COLO668 (cell line): ENCODE measurements at regions not wholly inside any gene's neighbourhood (a gene's known extent, or its start where the extent isn't known, plus 50 kb on each side); places are given as distances from the start of the nearest gene placed in this dataset.
A peak's percentile ranks its signal among the peaks of the same experiment; 100 is the strongest.

Experiments used
- DNase-seq: peaks from one replicate; lab custom pipeline; 2025; ENCODE audit not compliant: unreplicated experiment; lab: John Stamatoyannopoulos, UW

DNA sequence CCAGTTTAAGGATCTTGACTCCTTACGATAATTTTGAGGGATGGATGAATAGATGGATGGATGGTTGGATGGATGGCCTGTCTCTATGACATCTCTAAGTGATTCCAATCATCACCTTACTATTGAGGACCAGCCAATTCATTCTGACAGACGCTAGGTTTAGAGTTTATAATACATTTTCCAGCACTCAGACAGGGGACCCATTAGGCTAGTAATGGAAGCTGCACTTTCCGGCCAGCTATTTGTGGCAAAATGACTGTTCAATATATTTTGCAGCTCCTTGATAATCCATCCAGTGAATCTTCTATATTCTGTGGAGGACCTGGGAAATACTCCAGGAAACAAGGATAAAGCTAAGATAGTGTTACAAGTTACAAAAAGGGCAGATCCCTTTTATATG lies 262.9 kb downstream of the TDRD15 start:
- no peak for DNase-seq

DNA sequence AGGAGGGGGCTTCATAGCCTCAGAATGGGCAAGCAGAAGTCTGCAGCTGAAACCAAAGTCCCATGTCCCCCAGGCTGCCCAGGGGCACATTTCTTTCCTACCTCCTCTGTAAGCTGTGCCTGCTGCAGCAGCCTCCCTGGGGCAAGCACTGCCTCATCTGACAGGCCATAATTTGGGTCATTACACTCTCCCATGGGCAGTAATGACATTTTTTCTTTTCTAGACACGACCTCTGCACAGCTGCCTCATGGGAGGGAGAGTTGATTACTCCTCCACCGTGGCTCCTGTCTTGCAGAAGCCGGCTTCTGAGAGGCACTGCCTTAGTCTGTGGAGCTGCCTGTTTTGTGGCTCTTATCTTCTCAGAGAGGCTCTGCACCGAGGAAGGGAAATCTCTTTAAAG lies 268.9 kb downstream of the TDRD15 start:
- no peak for DNase-seq

DNA sequence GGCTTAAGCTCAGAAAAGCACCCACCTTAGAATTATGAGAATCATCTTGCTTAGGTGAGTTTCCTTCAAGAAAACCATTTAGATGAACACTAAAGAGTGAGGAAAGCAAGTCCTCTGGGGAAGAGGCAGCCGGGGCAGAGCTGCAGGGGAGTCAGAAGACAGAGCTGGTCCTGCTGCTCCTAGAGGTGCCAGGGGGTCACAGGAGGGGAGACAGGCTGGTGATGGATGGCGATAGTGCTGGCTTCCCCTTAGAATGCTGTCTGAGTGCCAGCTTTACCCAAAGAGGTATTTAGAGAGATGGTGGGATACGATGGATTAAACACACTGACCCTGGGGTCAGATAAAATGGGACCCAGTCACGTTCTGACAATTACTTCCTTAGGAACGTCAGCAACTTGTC lies 269.4 kb downstream of the TDRD15 start:
- DNase-seq, result no peak

GRCh38 chr2:21395366-21395765 lies 271.6 kb downstream of the TDRD15 start:
- DNase-seq, result no peak

DNA sequence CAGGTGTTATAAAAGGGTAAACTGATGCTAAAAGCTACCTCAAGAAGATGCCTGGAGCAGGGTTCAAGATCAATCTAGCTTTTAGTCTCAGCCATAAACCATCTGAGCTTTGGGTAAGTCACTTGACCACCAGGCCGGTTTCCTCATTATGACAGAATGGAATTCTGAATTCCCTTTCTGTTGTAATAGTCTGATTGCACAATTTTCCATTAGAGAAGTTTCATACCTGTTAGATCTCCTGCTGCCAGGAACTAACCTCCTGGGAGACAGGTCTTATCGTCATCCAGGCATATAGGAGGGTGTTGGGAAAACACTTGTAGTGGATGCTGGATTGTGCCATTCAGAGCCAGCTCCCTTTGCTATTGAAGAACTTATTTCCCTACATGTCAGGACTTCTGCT lies 272.5 kb downstream of the TDRD15 start:
- no peak for DNase-seq

- DNase-seq, result no peak
Measured at GRCh38 chr2:21401022-21401698, 277.4 kb downstream of the TDRD15 start.

DNA sequence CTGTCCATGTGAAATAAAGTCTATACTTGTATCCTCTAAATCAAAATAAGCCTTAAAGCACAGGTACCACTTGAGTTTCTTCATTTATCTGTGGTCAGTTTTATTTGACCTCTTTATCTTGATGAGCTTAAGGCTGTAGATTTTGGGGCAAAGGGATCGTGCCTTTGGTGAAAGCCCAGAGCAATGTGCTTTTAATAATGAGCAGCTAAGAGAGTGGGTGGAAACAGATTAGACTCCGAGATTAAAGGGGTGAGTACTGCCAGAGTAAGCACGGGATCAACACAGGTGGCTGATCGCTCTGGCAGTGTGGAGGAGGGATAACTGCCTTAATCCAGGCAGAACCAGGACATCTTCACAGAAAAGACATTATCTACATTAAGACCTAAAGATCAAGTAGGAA lies 280.4 kb downstream of the TDRD15 start:
- DNase-seq, result no peak

GRCh38 chr2:21404827-21405625 lies 281.3 kb downstream of the TDRD15 start:
- no peak for DNase-seq

GRCh38 chr2:21406386-21406785 lies 282.6 kb downstream of the TDRD15 start:
- no peak for DNase-seq

DNA sequence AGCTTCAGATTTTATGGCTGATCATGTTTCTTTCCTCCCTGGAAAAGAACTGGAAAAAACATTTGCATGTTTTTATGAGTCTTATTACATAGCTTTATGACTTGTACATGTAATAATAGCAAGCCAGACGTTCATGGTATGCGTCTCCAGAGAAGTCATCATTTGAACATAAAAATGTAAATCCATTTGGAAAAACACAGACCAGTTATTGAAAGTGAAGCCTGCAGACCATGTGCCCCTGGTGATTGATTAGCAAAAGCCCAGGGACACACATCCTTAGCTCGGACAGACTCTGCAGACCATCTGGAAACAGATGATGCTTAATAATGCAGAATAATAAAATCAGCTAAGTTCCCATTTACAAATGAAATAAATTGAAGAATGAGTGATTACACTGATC lies 283.1 kb downstream of the TDRD15 start:
- no peak for DNase-seq

- DNase-seq, result no peak
Measured at GRCh38 chr2:21407851-21408250, 284.1 kb downstream of the TDRD15 start.

DNA sequence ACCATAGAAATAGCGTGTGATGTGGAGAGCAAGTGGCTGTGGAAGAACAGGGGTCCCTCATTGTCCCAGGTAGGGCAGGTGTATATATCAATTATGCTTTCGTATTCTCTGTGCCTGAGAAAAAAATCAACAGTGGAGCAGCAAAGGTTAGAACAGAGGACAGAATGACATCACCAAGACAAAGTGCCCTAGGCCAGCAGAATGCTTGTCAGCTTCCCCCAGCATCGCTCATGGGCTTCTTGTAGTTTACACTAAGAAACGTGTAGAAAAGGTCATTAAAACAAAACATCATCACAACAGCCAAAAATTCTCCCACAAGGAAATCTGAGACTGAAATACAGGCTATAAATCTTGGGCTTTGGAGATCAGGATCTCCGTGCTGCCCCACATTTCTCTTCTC lies 288.0 kb downstream of the TDRD15 start:
- no peak for DNase-seq

GRCh38 chr2:21412944-21413443 lies 289.2 kb downstream of the TDRD15 start:
- DNase-seq, result peak; percentile 48

GRCh38 chr2:21415234-21415633 lies 291.5 kb downstream of the TDRD15 start:
- DNase-seq, result no peak

DNA sequence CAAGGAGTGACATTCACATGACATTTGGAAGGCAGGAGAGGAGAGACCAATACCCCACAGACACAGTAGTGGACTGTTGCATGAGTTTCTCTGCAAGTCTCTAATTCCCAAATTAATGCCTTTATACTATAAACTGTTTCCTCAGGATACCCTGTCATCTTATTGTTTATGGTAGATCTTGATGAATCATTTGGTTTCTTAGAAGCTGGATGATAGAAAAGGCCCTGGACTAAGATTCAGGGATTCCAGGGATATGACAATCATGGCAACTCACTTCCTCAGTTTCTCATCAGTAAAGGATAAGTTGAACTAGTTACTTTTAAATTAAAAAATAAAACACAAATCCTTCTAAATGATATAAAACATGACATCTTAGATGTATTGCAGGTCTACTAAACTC lies 292.5 kb downstream of the TDRD15 start:
- no peak for DNase-seq

- DNase-seq, result no peak
Measured at GRCh38 chr2:21418456-21418855, 294.7 kb downstream of the TDRD15 start.

DNA sequence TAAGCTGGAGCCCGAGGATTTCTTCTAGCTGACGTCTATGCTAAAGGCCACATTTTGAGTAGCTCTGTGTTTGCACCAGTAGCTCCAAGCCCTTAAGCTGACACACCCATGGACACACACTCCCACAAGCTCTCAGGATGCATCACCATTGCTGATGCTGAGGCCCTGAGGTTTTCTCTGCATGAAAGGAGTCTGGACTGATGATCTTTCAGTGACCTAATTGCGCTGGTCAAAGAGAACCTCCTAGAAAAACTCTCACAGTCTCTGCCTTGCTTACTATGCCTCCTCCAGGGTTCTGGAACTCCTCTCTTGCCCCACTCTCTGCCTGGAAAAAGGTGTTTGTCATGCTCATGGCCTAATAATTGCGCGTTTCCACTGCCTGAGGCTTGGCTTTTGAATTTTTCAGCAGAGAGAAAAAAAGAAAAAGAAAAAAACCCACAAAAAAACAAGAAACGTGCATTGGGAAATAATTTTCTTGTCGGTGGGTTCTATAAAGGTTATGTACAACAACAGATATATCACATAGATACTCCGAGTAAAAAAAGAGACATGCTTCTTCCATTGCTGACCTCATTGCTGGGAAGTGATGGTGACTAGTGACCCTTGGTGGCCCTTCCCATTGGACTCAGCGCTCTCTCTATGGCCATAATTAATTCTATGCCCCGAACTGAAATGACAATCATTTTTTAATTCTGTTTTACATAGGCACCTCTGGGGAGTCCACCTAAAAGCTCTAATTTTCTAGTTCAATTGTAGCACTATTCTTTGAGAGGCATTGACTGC lies 297.0 kb downstream of the TDRD15 start:
- DNase-seq, result no peak

GRCh38 chr2:21422050-21422449 lies 298.3 kb downstream of the TDRD15 start:
- DNase-seq, result peak; percentile 50

GRCh38 chr2:21422724-21423522 lies 299.2 kb downstream of the TDRD15 start:
- DNase-seq, result peak; percentile 8

- DNase-seq, result no peak
Measured at GRCh38 chr2:21423854-21424253, 300.1 kb downstream of the TDRD15 start.

GRCh38 chr2:21424375-21424774 lies 300.6 kb downstream of the TDRD15 start:
- no peak for DNase-seq
